ENCODE measurements at regions not wholly inside any gene's neighbourhood (a gene's known extent, or its start where the extent isn't known, plus 50 kb on each side); places are given as distances from the start of the nearest gene placed in this dataset.

DNA sequence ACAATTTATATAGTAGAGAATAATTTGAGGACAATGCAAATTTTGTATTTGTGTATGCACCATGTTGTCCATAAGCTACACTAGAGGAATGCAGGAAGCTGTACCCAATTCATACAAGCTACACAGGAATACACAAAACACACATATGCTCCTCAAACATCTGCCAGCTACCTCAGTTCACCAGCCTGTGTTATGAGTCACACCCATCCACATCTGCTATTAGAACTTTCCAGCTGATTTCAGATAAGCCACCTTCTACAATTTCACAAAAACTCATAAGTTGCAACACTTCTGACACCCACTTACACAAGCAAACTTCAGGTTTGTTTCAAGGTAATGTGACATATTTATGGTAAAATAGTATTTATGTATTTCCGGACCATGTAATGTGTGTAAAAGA is 438.9 kb downstream of the SATB2 start:
- 0% methylated on average over 1 of the region's 1 CpG for WGBS, 2 experiments (ENCODE audit: insufficient coverage in 1 of 2, insufficient read length in 1 of 2)
- H3K4me1 Mint-ChIP-seq = peaks cover 7% of the 10 kb centered on the region
- H3K27me3 Mint-ChIP-seq (ENCODE audit: insufficient read depth) = no peaks in the 10 kb centered on the region
- H3K4me3 Mint-ChIP-seq = no peak overlapping the region
- H3K4me1 ChIP-seq (ENCODE audit: control insufficient read depth, insufficient read depth, low read length) = no peaks in the 10 kb centered on the region
- H3K27ac Mint-ChIP-seq = no peak overlapping the region
- no peaks in the 10 kb centered on the region for H3K36me3 Mint-ChIP-seq (ENCODE audit: low read depth)
- H3K4me3 ChIP-seq (ENCODE audit: low read length) = no peak overlapping the region
- no peaks in the 10 kb centered on the region for H3K27me3 ChIP-seq (ENCODE audit: control insufficient read depth, insufficient read depth, low read length, poor library complexity, severe bottlenecking)
- no peaks in the 10 kb centered on the region for H3K9me3 Mint-ChIP-seq
- H3K9me3 ChIP-seq (ENCODE audit: control insufficient read depth, low read length) = no peaks in the 10 kb centered on the region
- no peak overlapping the region for H3K27ac ChIP-seq (ENCODE audit: low read depth, low read length)
- H3K36me3 ChIP-seq (ENCODE audit: control insufficient read depth, insufficient read depth, low read length) = no peaks in the 10 kb centered on the region
- DNase-seq = no peak
- no peak overlapping the region for H3K9ac ChIP-seq (ENCODE audit: extremely low read depth, low read length, poor library complexity, severe bottlenecking)
- TF ChIP-seq, protein P1, sequence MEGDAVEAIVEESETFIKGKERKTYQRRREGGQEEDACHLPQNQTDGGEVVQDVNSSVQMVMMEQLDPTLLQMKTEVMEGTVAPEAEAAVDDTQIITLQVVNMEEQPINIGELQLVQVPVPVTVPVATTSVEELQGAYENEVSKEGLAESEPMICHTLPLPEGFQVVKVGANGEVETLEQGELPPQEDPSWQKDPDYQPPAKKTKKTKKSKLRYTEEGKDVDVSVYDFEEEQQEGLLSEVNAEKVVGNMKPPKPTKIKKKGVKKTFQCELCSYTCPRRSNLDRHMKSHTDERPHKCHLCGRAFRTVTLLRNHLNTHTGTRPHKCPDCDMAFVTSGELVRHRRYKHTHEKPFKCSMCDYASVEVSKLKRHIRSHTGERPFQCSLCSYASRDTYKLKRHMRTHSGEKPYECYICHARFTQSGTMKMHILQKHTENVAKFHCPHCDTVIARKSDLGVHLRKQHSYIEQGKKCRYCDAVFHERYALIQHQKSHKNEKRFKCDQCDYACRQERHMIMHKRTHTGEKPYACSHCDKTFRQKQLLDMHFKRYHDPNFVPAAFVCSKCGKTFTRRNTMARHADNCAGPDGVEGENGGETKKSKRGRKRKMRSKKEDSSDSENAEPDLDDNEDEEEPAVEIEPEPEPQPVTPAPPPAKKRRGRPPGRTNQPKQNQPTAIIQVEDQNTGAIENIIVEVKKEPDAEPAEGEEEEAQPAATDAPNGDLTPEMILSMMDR (conservative IDR thresholded peaks at IDR 0.05) = no peak

DNA sequence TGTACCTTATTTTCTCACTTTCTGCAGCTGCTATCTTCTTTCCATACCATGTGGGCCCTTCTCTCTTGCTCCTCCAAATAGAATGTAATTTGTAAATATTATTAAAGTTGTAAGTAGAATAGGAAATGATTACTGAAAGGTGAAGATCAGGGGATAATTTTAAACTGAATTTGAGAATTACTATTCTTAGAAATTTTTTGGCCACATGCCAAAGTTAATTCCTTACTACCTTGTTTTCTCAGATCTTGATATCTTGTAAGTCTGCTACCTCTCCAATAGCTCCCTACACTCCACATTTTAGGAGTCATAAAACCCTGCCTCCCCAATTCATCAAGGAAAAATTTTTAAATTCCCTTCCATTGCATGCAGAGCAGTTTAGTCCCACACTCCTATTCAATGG is 442.7 kb downstream of the SATB2 start:
- Histone ChIP-seq H3K4me1 (ENCODE audit: control insufficient read depth, insufficient read depth, low read length) (no peaks in the 10 kb centered on the region), H3K27ac (ENCODE audit: low read depth, low read length) (no peak overlapping the region), H3K9me3 (ENCODE audit: control insufficient read depth, low read length) (no peaks in the 10 kb centered on the region), H3K36me3 (ENCODE audit: control insufficient read depth, insufficient read depth, low read length) (no peaks in the 10 kb centered on the region), H3K9ac (ENCODE audit: extremely low read depth, low read length, poor library complexity, severe bottlenecking) (no peak overlapping the region), H3K27me3 (ENCODE audit: control insufficient read depth, insufficient read depth, low read length, poor library complexity, severe bottlenecking) (no peaks in the 10 kb centered on the region), H3K4me3 (ENCODE audit: low read length) (no peak overlapping the region)
- H3K36me3 Mint-ChIP-seq (ENCODE audit: low read depth) = no peaks in the 10 kb centered on the region
- no peaks in the 10 kb centered on the region for H3K27me3 Mint-ChIP-seq (ENCODE audit: insufficient read depth)
- no peak overlapping the region for H3K4me3 Mint-ChIP-seq
- H3K27ac Mint-ChIP-seq = no peak overlapping the region
- no peak for DNase-seq
- TF ChIP-seq, protein P1 (conservative IDR thresholded peaks at IDR 0.05) = no peak
- H3K9me3 Mint-ChIP-seq = no peaks in the 10 kb centered on the region
- peaks cover 6% of the 10 kb centered on the region for H3K4me1 Mint-ChIP-seq

GRCh38 chr2:199014226-199014625 is 443.5 kb downstream of the SATB2 start:
- Histone ChIP-seq H3K9ac (ENCODE audit: extremely low read depth, low read length, poor library complexity, severe bottlenecking) (no peak overlapping the region), H3K27me3 (ENCODE audit: control insufficient read depth, insufficient read depth, low read length, poor library complexity, severe bottlenecking) (no peaks in the 10 kb centered on the region), H3K4me1 (ENCODE audit: control insufficient read depth, insufficient read depth, low read length) (no peaks in the 10 kb centered on the region), H3K36me3 (ENCODE audit: control insufficient read depth, insufficient read depth, low read length) (no peaks in the 10 kb centered on the region), H3K4me3 (ENCODE audit: low read length) (no peak overlapping the region), H3K9me3 (ENCODE audit: control insufficient read depth, low read length) (no peaks in the 10 kb centered on the region), H3K27ac (ENCODE audit: low read depth, low read length) (no peak overlapping the region)
- H3K27ac Mint-ChIP-seq = no peak overlapping the region
- no peak overlapping the region for H3K4me3 Mint-ChIP-seq
- DNase-seq = no peak
- peaks cover under 1% of the 10 kb centered on the region for H3K9me3 Mint-ChIP-seq
- H3K4me1 Mint-ChIP-seq = peaks cover 7% of the 10 kb centered on the region
- no peaks in the 10 kb centered on the region for H3K27me3 Mint-ChIP-seq (ENCODE audit: insufficient read depth)
- TF ChIP-seq, protein P1 (conservative IDR thresholded peaks at IDR 0.05) = no peak
- WGBS, 2 experiments (ENCODE audit: insufficient coverage in 1 of 2, insufficient read length in 1 of 2) = 90 to 97% methylated on average over 3 of the region's 3 CpGs
- H3K36me3 Mint-ChIP-seq (ENCODE audit: low read depth) = no peaks in the 10 kb centered on the region

Measured in endodermal cell (in vitro differentiated cells).